GM12892 (cell line): ENCODE measurements at regions not wholly inside any gene's neighbourhood (a gene's known extent, or its start where the extent isn't known, plus 50 kb on each side); places are given as distances from the start of the nearest gene placed in this dataset.

Source experiments
- POLR2A ChIP-seq: IDR thresholded peaks from 2 replicates; pipeline ENCODE4 v1.6.1; 2011; ENCODE audit warnings: low read depth, low read length, control low read depth
- POLR2AphosphoS5 ChIP-seq: IDR thresholded peaks from 2 replicates; pipeline ENCODE4 v1.6.1; 2011; ENCODE audit warnings: low read depth, low read length, control low read depth

DNA sequence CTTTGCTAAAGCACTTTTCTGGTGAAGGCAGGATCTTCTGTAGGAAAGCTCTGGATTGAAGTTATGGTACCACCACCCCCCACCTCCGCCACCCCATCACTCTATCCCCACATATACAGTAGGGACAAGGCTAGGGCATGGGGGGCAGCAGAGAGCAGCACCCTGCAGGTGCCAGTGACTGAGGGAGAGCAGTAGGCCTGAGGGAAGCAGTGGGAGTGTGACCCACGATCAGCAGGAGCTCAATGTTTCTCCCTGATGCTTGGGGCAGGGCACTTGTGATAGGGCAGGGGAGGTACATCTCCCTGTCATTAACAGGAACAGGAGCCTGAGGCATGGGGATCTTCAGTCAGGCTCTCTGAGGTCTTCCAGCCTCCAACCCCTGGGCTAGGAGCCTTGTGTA, 121.6 kb downstream of the ZFP36L2 start:
- no peak for TF ChIP-seq POLR2A
- no peak for TF ChIP-seq POLR2AphosphoS5
